Omental fat pad (tissue), 3 donors: ENCODE measurements at regions not wholly inside any gene's neighbourhood (a gene's known extent, or its start where the extent isn't known, plus 50 kb on each side); places are given as distances from the start of the nearest gene placed in this dataset.
"Not testable (repeated sequence)": the region's sequence is repeated elsewhere in the genome, so short reads cannot be mapped to it uniquely, and the experiment has no call there.

ENCODE experiments used
- ATAC-seq: fragments of 150-250 bp; one replicate; pipeline ENCODE4 v1.9.1; 2016; ENCODE audit warnings: mild to moderate bottlenecking, moderate library complexity; ENCODE audit not compliant: low FRiP score
- DNase-seq: peaks from one replicate; pipeline ENCODE4 v3.0.0-alpha.2; 2019; ENCODE audit warnings: low spot score
- TF ChIP-seq, protein P1 (sequence below), 3 donors: fragments of 450-650 bp; IDR thresholded peaks; one replicate each; pipeline ENCODE4 v1.5.1; 2016 to 2017; ENCODE audit warnings: antibody characterized with exemption in 3 of 3, mild to moderate bottlenecking in 3 of 3, moderate library complexity in 2 of 3

DNA sequence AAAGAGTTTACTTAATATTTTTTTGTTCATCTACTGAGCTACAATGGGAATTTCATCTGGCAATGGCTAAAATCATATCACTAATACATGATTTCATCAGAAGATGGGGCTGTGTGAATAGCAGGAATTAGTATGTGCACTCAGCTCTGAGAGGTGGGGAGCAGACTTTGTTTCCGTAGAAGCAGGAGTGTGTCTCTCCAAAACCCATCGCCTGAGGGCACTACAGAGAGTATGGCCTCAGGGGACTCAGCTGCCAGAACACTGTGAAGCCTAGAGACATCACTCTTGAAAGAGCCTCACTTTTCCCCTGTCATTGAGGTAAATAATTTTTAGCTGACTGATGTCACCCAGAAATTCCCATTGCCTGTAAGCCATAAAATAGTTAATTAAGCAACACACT is 261.4 kb upstream of the ISX start:
- TF ChIP-seq, protein P1, sequence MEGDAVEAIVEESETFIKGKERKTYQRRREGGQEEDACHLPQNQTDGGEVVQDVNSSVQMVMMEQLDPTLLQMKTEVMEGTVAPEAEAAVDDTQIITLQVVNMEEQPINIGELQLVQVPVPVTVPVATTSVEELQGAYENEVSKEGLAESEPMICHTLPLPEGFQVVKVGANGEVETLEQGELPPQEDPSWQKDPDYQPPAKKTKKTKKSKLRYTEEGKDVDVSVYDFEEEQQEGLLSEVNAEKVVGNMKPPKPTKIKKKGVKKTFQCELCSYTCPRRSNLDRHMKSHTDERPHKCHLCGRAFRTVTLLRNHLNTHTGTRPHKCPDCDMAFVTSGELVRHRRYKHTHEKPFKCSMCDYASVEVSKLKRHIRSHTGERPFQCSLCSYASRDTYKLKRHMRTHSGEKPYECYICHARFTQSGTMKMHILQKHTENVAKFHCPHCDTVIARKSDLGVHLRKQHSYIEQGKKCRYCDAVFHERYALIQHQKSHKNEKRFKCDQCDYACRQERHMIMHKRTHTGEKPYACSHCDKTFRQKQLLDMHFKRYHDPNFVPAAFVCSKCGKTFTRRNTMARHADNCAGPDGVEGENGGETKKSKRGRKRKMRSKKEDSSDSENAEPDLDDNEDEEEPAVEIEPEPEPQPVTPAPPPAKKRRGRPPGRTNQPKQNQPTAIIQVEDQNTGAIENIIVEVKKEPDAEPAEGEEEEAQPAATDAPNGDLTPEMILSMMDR (IDR thresholded peaks at IDR 0.05), result no peak
- DNase-seq, result no peak
- ATAC-seq, result no peak

DNA sequence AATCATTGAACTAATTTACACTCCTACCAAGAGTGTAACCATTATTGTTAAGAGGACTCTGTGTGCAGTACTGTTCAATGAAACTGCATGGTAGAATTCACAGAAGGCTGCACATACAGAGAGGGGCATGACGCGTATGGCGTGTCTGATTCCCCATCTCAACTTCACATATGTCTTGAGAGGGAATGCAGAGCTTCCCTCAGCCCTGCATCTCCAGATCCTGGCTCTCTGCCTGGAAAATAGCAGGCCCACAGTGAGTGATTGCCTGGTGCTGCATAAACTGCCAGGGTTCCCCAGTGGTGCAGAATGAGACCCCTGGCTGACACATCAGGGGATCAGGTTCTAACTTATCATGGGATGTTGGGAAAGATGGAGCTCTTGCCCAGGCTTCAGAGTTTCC is 260.2 kb upstream of the ISX start:
- DNase-seq (no peak), ATAC-seq (no peak)
- TF ChIP-seq, protein P1 (IDR thresholded peaks at IDR 0.05), result no peak

DNA sequence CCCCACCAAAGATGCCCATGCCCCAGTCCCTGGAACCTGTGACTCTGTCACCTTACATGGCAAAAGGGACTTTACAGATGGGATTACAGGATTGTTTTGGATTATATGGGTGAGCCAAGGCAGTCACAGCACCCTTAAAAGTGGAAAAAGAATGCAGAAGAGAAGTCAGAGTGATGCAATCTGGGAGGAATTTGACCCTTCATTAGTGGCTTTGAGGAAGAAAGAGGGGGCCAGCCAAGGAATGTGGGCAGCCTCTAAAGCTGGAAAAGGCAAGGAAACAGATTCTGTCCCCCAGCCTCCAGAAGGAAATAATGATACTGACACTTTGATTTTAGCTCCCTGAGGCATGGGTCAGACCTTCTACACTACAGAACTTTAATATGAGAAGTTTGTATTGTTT is 257.3 kb upstream of the ISX start:
- ATAC-seq, result no peak
- TF ChIP-seq, protein P1 (IDR thresholded peaks at IDR 0.05), result no peak
- no peak for DNase-seq

DNA sequence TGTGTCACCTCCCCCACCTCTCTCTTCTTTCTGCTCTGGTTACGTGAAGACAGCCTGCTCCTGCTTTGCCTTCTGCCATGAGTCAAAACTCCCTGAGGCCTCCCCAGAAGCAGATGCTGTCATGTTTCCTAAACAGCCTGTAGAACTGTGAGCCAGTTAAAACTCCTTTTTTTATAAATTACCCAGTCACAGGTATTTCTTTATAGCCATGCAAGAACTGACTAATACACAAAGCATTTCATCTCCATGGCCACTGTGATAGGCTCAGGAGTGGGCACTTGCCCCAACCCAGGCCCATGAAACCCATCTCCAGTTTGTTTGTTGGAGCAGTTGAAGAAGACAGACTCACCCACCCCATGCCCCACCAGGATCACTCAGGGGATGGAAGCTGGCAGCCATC is 253.3 kb upstream of the ISX start:
- DNase-seq, result no peak
- TF ChIP-seq, protein P1 (IDR thresholded peaks at IDR 0.05), result no peak
- no peak for ATAC-seq

DNA sequence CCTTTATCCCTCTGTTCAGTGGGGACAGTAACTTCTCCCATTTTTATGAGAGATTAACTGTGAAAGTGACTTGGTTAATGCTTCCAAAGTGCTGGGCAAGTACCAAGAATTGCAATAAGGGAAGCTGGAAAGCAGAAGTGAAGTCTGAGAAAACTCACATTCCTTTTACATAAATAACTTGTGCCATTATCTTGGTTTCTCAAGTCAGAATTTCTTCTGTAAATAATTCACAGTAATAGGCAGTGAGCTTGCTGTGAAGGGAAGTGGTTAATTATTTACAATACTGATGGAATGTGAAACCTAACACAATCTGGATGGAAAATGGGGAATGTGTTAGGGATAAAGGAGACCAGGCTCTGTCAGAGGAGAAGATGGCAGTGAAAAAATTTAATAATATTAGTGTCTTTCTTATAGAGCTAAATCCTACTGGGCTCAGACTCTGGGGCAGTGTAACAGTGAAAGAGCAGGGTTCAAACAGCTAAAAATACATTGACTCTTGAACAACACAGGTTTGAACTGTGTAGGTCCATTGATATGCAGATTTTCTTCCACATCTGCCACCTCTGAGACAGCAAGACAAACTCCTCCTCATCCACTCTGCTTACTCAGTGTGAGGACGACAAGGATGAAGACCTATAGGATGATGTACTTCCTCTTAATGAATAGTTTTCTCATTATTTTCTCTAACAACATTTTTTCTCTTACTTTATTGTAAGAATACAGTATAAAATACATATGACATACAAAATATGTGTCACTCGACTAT is 251.5 kb upstream of the ISX start:
- TF ChIP-seq, protein P1 (IDR thresholded peaks at IDR 0.05), result no peak
- no peak for DNase-seq
- no peak for ATAC-seq

DNA sequence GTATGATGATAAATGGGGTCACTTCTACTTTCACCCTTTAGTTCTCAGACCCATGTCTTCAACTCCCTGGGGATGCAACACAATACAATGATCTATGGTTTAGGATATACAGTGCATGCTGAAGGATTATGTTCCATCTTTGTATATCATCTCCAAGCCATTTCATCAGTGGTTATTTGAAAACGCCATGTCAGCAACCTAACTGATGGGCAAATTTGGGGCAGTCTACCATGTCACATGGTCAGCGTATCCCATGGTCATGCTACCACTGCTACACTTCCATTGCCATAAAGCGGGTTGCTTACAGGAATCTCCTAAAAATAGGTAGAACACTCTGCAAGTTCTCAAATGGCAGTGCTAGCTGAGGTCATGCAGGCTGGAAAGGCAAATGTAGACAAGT is 236.5 kb upstream of the ISX start:
- ATAC-seq (no peak), DNase-seq (no peak)
- TF ChIP-seq, protein P1 (IDR thresholded peaks at IDR 0.05), result no peak

DNA sequence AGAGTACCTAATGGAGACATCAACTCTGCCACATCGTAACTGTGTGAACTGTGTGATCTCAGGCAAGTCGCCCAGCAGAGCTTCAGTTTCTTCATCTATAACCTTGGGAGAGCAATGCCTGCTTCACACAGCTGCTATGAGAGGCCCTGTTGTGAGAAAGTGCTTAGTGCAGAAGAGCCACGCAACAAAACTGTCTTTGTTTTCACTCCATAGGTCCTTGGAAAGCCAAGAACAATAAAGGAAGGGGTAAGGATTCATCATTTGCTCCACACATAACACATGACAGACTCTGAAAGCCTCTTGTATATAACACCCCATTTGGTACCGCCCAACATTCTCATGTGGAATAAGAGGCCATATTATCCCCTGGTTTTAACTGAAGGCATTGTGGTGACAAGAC is 231.9 kb upstream of the ISX start:
- no peak for DNase-seq
- no peak for ATAC-seq
- TF ChIP-seq, protein P1 (IDR thresholded peaks at IDR 0.05), result no peak

DNA sequence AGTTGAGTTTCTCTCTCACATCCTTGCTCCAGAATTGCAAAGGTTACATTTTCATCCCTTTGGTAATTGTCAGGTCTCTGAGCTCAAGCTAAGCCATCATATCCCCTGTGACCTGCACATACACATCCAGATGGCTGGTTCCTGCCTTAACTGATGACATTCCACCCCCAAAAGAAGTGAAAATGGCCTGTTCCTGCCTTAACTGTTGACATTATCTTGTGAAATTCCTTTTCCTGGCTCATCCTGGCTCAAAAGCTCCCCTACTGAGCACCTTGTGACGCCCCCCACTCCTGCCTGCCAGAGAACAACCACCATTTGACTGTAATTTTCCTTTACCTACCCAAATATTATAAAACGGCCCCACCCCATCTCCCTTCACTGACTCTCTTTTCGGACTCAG is 231.4 kb upstream of the ISX start:
- ATAC-seq, DNase-seq: not testable (repeated sequence)
